Sigmoid colon (tissue), 3 donors: ENCODE measurements at regions not wholly inside any gene's neighbourhood (a gene's known extent, or its start where the extent isn't known, plus 50 kb on each side); places are given as distances from the start of the nearest gene placed in this dataset.

Experiments used
- CTCF ChIP-seq, 4 experiments: fragments of 450-650 bp in 3 of 4; fragments of 200-600 bp in 1 of 4; IDR thresholded peaks; one replicate each; pipeline ENCODE4 v1.5.1; 2016 to 2019; ENCODE audit warnings: antibody characterized with exemption in 4 of 4, mild to moderate bottlenecking in 3 of 4, moderate library complexity in 2 of 4
- POLR2A ChIP-seq, 2 donors: fragments of 450-650 bp; IDR thresholded peaks; one replicate each; pipeline ENCODE4 v1.6.1; 2016; ENCODE audit warnings: antibody characterized with exemption in 2 of 2, mild to moderate bottlenecking in 2 of 2, moderate library complexity in 2 of 2

GRCh38 chr6:144384427-144384826 lies 99.3 kb downstream of the UTRN start:
- no peak for TF ChIP-seq CTCF (IDR thresholded peaks at IDR 0.05)
- no peak for TF ChIP-seq POLR2A (IDR thresholded peaks at IDR 0.05)
